ENCODE measurements at regions not wholly inside any gene's neighbourhood (a gene's known extent, or its start where the extent isn't known, plus 50 kb on each side); places are given as distances from the start of the nearest gene placed in this dataset.

DNA sequence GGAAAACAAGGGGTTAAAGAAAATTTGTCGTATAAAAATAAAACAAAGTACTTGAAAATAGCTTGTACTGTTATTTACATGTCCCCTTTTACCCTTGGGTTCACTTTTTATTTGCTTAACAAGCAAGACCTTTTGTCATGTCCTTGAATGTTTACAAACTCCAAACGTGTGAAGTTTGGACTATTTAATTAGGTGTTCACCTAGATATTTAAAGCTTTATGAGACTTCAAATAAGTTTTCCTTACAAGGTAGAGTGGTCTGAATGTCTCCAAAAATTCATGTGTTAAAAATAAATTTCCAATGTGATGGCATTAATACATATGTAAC is 242.0 kb upstream of the TTC14 start:
- H3K4me3 ChIP-seq (ENCODE audit: low read length): no peak overlapping the region
- no peak for TF ChIP-seq CTCF (conservative IDR thresholded peaks at IDR 0.05; ENCODE audit: low read depth, low read length)
- no peak for DNase-seq (ENCODE audit: low read depth)

DNA sequence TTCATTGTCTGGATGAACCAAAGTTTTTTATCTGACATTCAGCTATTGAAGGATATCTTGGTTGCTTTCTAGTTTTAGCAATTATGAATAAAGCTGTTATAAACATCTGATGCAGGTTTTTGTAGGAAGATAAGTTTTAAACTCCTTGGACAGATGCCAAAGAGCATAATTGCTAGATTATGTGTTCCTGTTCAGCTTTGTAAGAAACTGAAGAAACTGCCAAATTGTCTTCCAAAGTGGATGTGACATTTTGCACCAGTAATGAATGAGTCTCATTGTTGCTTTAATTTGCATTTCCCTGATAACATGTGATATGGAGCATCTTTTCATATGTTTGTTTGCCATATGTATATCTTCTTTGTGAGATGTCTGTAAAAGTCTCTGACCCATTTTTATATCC is 239.9 kb upstream of the TTC14 start:
- TF ChIP-seq CTCF (conservative IDR thresholded peaks at IDR 0.05; ENCODE audit: low read depth, low read length): no peak
- DNase-seq (ENCODE audit: low read depth): no peak
- no peak overlapping the region for H3K4me3 ChIP-seq (ENCODE audit: low read length)

GRCh38 chr3:180375831-180376230 is 226.1 kb upstream of the TTC14 start:
- no peak for TF ChIP-seq CTCF (conservative IDR thresholded peaks at IDR 0.05; ENCODE audit: low read depth, low read length)
- no peak for DNase-seq (ENCODE audit: low read depth)
- no peak overlapping the region for H3K4me3 ChIP-seq (ENCODE audit: low read length)

DNA sequence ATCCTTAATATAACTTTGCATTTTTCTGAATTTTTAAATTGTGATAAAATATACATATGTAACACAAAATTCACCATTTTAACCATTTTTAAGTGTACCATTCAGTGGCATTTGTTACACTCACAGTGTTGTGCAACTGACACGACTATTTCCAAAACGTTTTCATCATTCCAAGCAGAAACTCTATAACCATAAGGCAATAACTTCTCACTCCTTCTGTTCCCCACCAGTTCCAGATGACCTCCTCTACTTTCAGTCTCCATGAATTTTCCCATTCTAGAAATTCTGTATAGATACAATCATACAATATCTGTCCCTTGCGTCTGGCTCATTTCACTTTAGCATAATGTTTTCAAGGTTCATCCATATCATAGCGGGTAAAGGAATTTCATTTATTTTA is 223.5 kb upstream of the TTC14 start:
- TF ChIP-seq CTCF (conservative IDR thresholded peaks at IDR 0.05; ENCODE audit: low read depth, low read length): no peak
- H3K4me3 ChIP-seq (ENCODE audit: low read length): no peak overlapping the region
- no peak for DNase-seq (ENCODE audit: low read depth)

- TF ChIP-seq CTCF (conservative IDR thresholded peaks at IDR 0.05; ENCODE audit: low read depth, low read length): no peak
- H3K4me3 ChIP-seq (ENCODE audit: low read length): no peak overlapping the region
- DNase-seq (ENCODE audit: low read depth): no peak
Observed at GRCh38 chr3:180382638-180383180, 219.3 kb upstream of the TTC14 start.

- no peak for DNase-seq (ENCODE audit: low read depth)
- no peak for TF ChIP-seq CTCF (conservative IDR thresholded peaks at IDR 0.05; ENCODE audit: low read depth, low read length)
- H3K4me3 ChIP-seq (ENCODE audit: low read length): no peak overlapping the region
Observed at GRCh38 chr3:180383332-180384020, 218.5 kb upstream of the TTC14 start.

DNA sequence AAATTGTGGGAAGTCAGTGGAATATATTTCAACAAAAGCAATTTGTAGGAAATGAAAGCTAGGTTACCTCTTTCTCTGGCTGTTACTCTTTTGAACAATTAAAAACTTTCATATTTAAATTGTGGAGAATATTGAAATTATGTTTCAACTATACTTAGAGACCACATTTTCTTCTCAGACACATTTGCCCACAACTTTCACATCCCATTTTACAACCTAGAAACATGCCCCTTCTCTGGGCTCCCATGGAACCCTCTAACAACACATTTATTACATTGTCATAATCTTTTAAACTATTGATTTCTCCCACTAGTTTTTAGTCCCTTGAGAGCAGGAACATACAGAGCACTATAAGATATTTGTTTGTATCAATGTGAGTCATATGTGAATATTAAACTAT is 211.7 kb upstream of the TTC14 start:
- TF ChIP-seq CTCF (conservative IDR thresholded peaks at IDR 0.05; ENCODE audit: low read depth, low read length): no peak

More for the DNA sequence above, 211.7 kb upstream of the TTC14 start:
- H3K4me3 ChIP-seq (ENCODE audit: low read length): no peak overlapping the region
- DNase-seq (ENCODE audit: low read depth): no peak

All from retinal pigment epithelial cell (primary cell).